ENCODE measurements at regions not wholly inside any gene's neighbourhood (a gene's known extent, or its start where the extent isn't known, plus 50 kb on each side); places are given as distances from the start of the nearest gene placed in this dataset.
"Not testable (repeated sequence)": the region's sequence is repeated elsewhere in the genome, so short reads cannot be mapped to it uniquely, and the experiment has no call there.

DNA sequence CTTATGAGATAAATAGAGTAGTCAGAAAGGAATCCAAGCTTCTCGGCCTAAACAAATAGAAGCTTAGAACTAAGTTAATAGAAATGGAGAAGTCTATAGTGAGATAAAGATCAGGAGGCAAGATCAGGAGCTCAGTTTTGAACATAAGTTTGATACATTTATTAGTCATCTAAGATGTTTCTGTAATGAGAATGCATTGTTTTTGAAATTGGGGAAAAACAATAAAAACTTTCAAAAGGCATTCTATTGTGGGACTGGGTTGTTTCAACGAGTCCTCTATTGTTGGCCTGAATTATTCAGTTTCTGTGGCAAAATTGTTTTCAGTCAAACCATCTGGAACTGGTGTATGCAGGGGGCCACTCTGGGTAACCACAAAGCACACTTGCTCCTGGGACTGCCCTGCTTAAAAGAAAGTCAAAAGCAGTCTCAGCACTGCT is 181.0 kb upstream of the CLINT1 start:
- no peaks in the 10 kb centered on the region for H3K27me3 Mint-ChIP-seq

DNA sequence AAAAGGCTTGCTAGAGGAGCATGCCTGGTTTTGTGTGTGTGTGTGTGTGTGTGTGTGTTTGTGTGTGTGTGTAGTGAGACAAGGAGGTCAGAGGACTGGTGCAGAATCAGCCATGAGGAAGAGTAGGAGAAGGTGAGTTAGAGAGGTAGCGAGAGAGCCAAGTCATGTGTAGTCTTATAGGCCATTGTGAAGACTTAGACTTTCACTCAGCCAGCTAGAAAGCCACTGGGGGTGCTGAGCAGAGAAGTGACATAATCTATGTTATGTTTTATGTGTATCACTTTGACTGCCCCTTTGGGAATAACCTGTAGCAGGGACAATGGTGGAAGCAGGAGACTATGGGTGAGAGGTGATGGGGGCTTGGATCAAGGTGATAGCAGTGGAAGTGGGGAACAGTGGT is 180.5 kb upstream of the CLINT1 start:
- ATAC-seq (no peak), DNase-seq (no peak)
- Mint-ChIP-seq H3K36me3 (ENCODE audit: low read depth) (peaks cover 2% of the 10 kb centered on the region), H3K4me1 (no peaks in the 10 kb centered on the region), H3K4me3 (no peak overlapping the region), H3K27ac (no peak overlapping the region), H3K27me3 (no peaks in the 10 kb centered on the region)
- H3K9me3 ChIP-seq (ENCODE audit: control insufficient read depth, low read length, poor library complexity, severe bottlenecking), result peaks cover 5% of the 10 kb centered on the region

More for the DNA sequence above, 181.0 kb upstream of the CLINT1 start:
- no peak for ATAC-seq
- H3K4me3 Mint-ChIP-seq, result no peak overlapping the region
- no peak overlapping the region for H3K27ac Mint-ChIP-seq
- H3K4me1 Mint-ChIP-seq, result no peaks in the 10 kb centered on the region
- H3K9me3 ChIP-seq (ENCODE audit: control insufficient read depth, low read length, poor library complexity, severe bottlenecking), result peaks cover 3% of the 10 kb centered on the region
- DNase-seq, result no peak
- H3K36me3 Mint-ChIP-seq (ENCODE audit: low read depth), result peaks cover 2% of the 10 kb centered on the region

DNA sequence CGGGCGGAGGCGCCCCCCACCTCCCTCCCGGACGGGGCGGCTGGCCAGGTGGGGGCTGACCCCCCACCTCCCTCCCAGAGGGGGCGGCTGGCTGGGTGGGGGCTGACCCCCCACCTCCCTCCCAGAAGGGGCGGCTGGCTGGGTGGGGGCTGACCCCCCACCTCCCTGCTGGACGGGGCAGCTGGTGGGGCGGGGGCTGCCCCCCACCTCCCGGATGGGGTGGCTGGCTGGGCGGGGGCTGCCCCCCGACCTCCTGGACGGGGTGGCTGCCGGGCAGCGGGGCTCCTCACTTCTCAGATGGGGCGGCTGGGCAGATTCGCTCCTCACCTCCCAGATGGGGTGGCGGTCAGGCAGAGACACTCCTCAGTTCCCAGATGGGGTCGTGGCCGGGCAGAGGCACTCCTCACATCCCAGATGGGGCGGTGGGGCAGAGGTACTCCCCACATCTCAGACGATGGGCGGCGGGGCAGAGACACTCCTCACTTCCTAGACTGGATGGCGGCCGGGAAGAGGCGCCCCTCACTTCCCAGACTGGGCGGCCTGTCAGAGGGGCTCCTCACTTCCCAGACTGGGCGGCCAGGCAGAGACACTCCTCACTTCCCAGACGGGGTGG is 178.1 kb upstream of the CLINT1 start:
- not testable (repeated sequence) for H3K27me3 Mint-ChIP-seq; DNase-seq; H3K36me3 Mint-ChIP-seq (ENCODE audit: low read depth)

DNA sequence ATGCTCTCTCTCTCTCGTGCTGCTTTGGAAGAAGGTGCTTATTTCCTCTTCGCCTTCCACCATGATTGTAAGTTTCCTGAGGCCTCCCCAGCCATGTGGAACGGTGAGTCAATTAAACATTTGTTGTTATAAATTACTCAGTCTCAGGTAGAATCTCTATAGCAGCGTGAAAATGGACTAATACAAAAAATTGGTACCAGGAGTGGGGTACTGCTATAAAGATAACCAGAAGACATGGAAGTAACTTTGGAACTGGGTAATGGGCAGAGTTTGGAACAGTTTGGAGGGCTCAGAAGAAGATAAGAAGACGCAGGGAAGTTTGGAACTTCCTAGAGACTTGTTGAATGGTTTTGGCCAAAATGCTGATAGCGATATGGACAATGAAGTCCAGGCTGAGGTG is 175.6 kb upstream of the CLINT1 start:
- not testable (repeated sequence) for H3K27ac Mint-ChIP-seq; H3K9me3 ChIP-seq (ENCODE audit: control insufficient read depth, low read length, poor library complexity, severe bottlenecking); H3K4me1 Mint-ChIP-seq; ATAC-seq; DNase-seq; H3K4me3 Mint-ChIP-seq; H3K36me3 Mint-ChIP-seq (ENCODE audit: low read depth)
- peaks cover 28% of the 10 kb centered on the region for H3K27me3 Mint-ChIP-seq

More for the DNA sequence above, 178.1 kb upstream of the CLINT1 start:
- H3K9me3 ChIP-seq (ENCODE audit: control insufficient read depth, low read length, poor library complexity, severe bottlenecking); ATAC-seq; H3K4me3 Mint-ChIP-seq; H3K27ac Mint-ChIP-seq; H3K4me1 Mint-ChIP-seq: not testable (repeated sequence)

DNA sequence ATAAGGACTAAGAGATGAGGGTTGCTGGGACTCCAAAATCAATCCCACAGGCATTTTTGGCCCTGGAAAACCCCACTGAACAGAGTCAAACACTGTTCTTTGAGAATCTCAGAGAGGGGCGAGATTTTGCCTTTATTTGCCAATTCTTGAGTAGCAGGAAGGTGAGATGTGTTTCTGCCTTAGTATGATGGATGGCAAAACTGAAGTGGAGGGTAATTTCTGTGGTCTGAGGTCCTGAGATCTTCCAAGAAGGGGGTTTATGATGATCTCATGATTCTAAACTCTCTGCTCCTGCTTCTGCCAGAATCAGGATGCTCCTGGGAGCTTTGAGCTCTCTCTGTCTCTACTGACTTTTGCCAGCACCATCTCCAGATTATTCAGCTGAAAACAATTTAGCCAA is 174.8 kb upstream of the CLINT1 start:
- peaks cover 33% of the 10 kb centered on the region for H3K27me3 Mint-ChIP-seq
- peaks cover 5% of the 10 kb centered on the region for H3K9me3 ChIP-seq (ENCODE audit: control insufficient read depth, low read length, poor library complexity, severe bottlenecking)
- no peak overlapping the region for H3K4me3 Mint-ChIP-seq
- H3K27ac Mint-ChIP-seq, result no peak overlapping the region
- no peak for ATAC-seq
- H3K36me3 Mint-ChIP-seq (ENCODE audit: low read depth), result peaks cover 2% of the 10 kb centered on the region
- no peak for DNase-seq
- no peaks in the 10 kb centered on the region for H3K4me1 Mint-ChIP-seq

DNA sequence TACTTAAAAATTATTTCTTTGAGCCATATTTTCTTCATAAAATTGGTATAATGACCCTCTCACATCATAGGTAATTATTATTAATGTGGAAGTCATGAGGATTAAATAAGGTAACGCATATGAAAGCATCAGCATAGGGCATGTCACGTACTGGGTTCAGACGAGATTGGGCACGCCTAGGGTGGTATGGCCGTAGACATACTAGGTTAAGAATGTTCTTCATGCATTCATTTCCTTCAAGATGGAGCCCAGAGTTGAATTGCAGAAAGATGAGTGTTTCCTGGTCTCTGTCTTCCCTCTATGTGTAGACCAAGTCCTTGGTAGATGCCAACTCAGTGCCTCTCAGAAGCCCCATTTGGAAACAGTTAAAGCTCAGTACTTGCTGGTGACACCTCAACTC is 174.1 kb upstream of the CLINT1 start:
- ATAC-seq (no peak), DNase-seq (no peak)
- no peak overlapping the region for H3K27ac Mint-ChIP-seq

DNA sequence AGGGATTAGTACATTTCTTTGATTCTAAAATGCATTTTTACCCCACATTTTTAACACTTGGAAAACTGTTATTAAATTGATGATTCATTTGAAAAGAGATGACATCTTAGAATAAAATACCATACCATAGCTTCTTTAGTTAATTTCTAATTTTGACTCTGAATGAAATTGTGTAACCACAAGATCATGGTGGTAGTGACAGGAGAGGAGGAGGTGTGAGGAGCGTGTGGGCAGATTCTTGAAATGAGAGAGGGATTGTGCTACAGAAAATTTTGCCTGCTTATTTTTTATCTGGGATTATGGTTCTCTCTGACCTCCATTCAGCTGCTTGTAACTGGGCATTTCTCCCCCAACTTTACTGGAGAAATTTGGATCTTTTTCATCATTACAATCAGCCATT is 173.3 kb upstream of the CLINT1 start:
- peaks cover 34% of the 10 kb centered on the region for H3K27me3 Mint-ChIP-seq
- no peak overlapping the region for H3K4me3 Mint-ChIP-seq
- H3K27ac Mint-ChIP-seq, result no peak overlapping the region
- H3K36me3 Mint-ChIP-seq (ENCODE audit: low read depth), result peaks cover 2% of the 10 kb centered on the region
- ATAC-seq (no peak), DNase-seq (no peak)
- peaks cover 5% of the 10 kb centered on the region for H3K9me3 ChIP-seq (ENCODE audit: control insufficient read depth, low read length, poor library complexity, severe bottlenecking)
- no peaks in the 10 kb centered on the region for H3K4me1 Mint-ChIP-seq

More for the DNA sequence above, 174.1 kb upstream of the CLINT1 start:
- no peaks in the 10 kb centered on the region for H3K4me1 Mint-ChIP-seq
- H3K9me3 ChIP-seq (ENCODE audit: control insufficient read depth, low read length, poor library complexity, severe bottlenecking), result peaks cover 5% of the 10 kb centered on the region
- H3K4me3 Mint-ChIP-seq, result no peak overlapping the region
- peaks cover 34% of the 10 kb centered on the region for H3K27me3 Mint-ChIP-seq
- H3K36me3 Mint-ChIP-seq (ENCODE audit: low read depth), result peaks cover 2% of the 10 kb centered on the region

DNA sequence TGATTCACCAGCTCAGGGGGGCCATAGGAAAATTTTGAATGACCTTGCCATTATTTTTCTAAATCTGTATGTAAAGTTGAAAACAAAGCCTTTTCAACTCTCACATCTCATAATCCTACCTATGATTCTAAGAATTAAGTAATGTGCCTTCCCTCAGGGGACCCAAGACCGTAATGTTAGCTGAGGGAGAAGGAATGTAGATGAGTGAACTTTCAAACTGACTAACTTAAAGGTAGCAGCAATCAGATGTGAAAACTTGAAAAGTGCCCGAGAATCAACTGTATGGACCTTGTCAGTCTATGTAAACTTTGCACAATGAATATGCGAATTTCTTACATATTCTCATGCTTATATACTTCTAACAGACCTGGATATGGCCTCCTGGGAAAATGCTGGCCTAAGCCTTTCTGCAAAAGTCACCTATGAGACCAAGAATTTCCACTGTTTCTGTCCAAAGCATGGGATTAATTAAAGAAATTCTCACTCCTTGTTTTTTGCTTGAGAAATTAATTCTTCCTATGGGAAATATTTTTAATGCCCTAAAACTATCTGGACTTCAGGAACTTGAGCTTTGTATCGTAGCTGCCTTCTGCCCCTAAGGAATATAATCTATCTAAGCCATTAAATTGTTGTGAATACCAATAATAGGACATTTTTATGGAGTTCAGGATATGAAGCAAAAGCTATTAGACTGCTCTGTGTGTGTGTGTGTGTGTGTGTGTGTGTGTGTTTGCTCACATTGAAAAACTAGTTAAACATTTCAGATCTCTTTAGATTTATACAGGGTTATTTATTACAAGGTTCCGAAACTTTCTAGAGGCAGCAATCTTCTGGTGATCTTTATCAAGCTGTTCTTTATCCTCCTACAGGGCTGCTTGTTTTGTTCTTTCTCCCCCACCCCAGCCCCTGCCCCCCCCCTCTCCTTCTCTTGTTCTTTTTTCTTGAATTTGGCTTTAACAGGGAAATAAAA is 169.1 kb upstream of the CLINT1 start:
- H3K9me3 ChIP-seq (ENCODE audit: control insufficient read depth, low read length, poor library complexity, severe bottlenecking), result no peaks in the 10 kb centered on the region
- Mint-ChIP-seq H3K4me1 (no peaks in the 10 kb centered on the region), H3K36me3 (ENCODE audit: low read depth) (peaks cover 6% of the 10 kb centered on the region), H3K4me3 (no peak overlapping the region), H3K27ac (no peak overlapping the region), H3K27me3 (peaks cover 49% of the 10 kb centered on the region)
- no peak for DNase-seq
- no peak for ATAC-seq

DNA sequence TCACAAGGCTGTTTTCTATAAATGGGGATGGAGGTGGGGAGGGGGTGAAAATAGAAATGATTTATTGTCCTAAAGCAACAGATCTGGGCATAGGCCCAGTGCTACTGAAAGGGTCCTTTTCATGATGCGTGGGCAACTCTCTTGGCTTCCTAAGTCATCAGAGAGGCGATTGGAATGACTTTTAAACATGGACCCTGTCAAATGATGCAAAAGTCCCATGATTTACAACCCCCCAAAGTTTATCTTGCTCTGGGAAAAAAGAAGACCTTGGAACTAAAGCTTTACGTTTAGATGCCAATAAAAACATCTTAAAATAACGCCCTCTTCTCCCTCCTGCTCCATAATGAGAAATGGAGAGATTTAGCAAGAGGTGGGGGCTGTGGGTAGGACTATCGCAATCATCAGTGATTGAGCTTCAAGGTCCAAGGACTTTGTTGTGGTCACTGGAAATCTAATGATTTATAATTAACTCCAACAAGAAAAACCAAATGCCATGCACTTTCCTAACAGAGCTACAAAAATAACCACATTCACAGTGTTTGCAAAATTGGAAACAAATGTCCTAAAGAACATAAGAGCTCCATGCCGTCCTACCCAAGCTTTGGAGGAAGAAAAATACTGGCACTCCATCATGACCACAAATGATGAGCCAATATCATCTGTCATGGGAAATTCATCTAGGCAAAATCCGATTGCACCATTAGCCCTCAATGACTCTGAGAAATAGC is 167.5 kb upstream of the CLINT1 start:
- H3K4me1 Mint-ChIP-seq, result no peaks in the 10 kb centered on the region
- DNase-seq (no peak), ATAC-seq (no peak)
- no peak overlapping the region for H3K27ac Mint-ChIP-seq
- no peaks in the 10 kb centered on the region for H3K9me3 ChIP-seq (ENCODE audit: control insufficient read depth, low read length, poor library complexity, severe bottlenecking)
- peaks cover 6% of the 10 kb centered on the region for H3K36me3 Mint-ChIP-seq (ENCODE audit: low read depth)
- H3K4me3 Mint-ChIP-seq, result no peak overlapping the region
- peaks cover 48% of the 10 kb centered on the region for H3K27me3 Mint-ChIP-seq

DNA sequence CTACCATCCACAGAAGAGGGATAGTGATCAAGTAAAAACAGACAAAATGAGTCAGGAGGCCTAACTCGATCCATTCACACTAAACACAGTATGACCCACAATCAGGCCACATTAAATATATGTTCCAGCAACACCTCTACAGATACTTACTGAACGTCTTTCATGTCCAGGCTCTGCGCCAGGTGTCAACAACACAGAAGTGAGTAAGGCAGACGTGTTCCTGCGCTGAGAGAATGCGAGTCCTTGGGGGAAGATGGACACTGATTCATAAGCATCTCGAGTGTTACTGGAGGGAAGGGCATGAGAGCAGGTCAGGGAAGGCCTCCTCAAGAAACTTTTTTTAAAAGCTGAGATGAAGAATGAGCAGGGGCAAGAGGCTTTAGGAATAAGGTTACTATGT is 164.3 kb upstream of the CLINT1 start:
- DNase-seq (no peak), ATAC-seq (no peak)
- H3K36me3 Mint-ChIP-seq (ENCODE audit: low read depth), result peaks cover 6% of the 10 kb centered on the region
- H3K27me3 Mint-ChIP-seq, result peaks cover 33% of the 10 kb centered on the region
- H3K4me3 Mint-ChIP-seq, result no peak overlapping the region
- H3K4me1 Mint-ChIP-seq, result no peaks in the 10 kb centered on the region
- H3K9me3 ChIP-seq (ENCODE audit: control insufficient read depth, low read length, poor library complexity, severe bottlenecking), result no peaks in the 10 kb centered on the region
- no peak overlapping the region for H3K27ac Mint-ChIP-seq

DNA sequence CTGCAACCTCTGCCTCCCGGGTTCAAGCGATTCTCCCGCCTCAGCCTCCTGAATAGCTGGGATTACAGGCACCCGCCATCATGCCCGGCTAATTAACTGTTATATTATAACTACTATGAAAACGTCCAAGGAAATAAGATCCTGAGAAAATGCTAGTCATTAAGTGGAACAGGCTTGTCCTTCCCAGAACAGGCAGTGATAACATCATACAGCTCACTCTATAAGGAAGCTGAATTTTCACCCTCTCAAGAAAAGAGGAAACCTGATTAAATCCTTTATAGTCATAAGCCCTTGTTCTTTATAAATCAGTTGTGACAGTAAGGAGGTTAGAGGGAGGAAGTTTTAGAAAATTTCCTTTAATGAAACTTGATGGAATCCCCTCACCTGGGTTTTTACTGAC is 163.9 kb upstream of the CLINT1 start:
- Mint-ChIP-seq H3K4me1 (no peaks in the 10 kb centered on the region), H3K36me3 (ENCODE audit: low read depth) (peaks cover 6% of the 10 kb centered on the region), H3K27me3 (peaks cover 35% of the 10 kb centered on the region), H3K27ac (no peak overlapping the region), H3K4me3 (no peak overlapping the region)
- ATAC-seq (no peak), DNase-seq (no peak)
- no peaks in the 10 kb centered on the region for H3K9me3 ChIP-seq (ENCODE audit: control insufficient read depth, low read length, poor library complexity, severe bottlenecking)

DNA sequence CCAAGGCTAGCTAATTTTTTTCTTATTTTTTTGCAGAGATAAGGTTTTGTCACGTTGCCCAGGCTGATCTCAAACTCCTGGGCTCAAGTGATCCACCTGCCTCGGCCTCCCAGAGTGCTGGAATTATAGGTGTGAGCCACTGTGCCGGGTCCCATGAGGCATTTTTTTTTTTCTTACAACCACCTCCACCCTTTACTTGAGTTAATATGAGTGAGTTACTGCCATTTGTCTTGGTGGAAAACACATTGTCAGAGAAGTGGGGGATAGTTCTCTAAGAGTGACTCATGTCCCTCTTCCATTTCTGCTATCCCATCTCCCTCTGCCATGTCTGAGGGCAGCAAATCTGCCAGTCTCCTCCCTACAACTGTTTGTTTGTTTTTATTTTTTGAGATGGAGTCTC is 163.4 kb upstream of the CLINT1 start:
- Mint-ChIP-seq H3K4me1 (no peaks in the 10 kb centered on the region), H3K27me3 (peaks cover 40% of the 10 kb centered on the region), H3K4me3 (no peak overlapping the region), H3K27ac (no peak overlapping the region), H3K36me3 (ENCODE audit: low read depth) (peaks cover 6% of the 10 kb centered on the region)
- H3K9me3 ChIP-seq (ENCODE audit: control insufficient read depth, low read length, poor library complexity, severe bottlenecking), result no peaks in the 10 kb centered on the region
- DNase-seq (no peak), ATAC-seq (no peak)
